Kidney tubule cell (primary cell): ENCODE measurements at regions not wholly inside any gene's neighbourhood (a gene's known extent, or its start where the extent isn't known, plus 50 kb on each side); places are given as distances from the start of the nearest gene placed in this dataset.
"Not testable (repeated sequence)": the region's sequence is repeated elsewhere in the genome, so short reads cannot be mapped to it uniquely, and the experiment has no call there.

ENCODE experiments used
- DNase-seq: peaks from one replicate; pipeline ENCODE4 v3.0.0-alpha.2; 2018; ENCODE audit warnings: low spot score

DNA sequence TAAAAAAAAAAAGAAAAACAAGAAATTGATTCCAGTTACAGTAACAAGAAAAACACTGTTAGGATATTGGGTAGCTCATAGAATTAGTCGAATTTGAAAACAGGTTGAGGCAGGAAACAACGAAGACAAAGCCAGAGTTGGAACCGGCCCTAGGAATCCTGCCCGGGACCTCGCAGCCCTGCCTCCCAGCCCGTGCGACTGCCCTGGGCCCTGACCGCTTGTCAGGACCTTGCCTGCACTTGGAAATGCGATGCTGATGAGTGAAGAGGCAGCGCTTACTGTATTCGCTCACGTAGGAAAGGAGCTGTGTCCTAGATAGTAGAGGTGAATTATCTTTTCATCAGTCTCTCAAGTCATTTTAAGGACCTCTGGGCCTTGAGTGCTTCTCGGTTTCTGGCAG is 611.7 kb upstream of the FAT1 start:
- DNase-seq = no peak

DNA sequence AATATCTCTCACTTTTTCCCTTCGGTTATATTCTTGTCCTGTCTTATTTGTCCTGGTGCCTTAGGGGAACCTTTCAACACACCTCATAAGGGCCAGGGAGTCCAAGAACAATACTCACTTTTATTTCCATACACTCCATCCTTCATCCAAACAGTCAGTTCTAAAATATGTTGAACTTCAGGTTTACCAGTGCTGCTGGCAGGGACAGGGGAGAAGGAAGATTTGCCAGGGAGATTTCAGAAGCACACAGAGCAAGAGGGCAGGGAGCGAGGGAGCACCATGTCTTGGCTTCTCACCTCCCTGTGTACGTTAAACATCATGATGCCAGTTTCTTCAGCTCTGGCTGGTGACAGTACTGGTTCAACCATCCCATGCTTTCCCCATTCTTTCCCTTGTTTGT is 631.1 kb upstream of the FAT1 start:
- no peak for DNase-seq

DNA sequence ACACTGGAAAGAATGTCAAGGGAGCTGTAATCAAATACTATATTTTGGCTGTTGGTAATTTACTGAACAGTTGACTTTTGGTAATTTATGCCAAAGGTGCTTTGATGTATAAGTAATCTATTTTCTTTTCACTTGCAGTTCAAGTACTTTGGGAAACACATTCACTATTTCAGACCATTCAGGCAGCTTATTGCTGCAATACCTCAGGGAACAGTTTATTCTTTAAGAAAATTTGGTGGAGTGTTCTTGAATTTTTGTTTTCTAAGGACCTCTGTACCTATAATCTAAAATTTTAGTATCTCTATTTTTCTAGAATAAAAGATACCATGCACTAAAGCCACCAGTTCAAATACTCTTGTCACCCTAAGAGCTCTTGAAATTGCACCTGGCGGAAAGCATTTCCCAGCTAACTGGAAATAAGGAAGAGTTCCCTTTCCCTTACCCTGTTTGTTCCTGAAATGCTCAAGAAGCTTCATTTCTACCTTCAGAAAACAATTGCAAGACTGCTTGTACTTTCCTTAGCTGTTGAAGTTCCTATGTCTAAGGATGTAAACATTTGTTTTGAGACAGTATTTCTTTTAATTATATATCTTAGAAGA is 633.5 kb upstream of the FAT1 start:
- DNase-seq = no peak

DNA sequence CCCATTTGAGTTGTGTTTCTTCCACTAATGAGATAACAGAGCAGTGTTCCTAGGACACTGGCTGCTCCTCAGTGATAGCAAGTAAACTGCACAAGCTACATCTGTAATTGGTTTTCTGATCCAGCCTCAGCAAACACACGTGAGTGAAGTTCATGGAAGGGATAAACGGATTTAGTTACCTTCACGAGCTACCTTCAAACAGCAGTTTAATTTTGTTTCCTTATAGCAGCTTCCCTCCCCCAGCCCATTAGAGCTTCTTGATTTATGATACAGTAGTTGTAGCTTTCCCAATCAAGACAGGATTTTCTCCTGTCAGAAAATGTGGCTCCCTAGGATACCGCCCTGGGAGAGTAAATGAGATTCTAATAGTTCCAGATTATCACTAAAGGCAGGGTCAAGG is 634.2 kb upstream of the FAT1 start:
- DNase-seq = no peak

DNA sequence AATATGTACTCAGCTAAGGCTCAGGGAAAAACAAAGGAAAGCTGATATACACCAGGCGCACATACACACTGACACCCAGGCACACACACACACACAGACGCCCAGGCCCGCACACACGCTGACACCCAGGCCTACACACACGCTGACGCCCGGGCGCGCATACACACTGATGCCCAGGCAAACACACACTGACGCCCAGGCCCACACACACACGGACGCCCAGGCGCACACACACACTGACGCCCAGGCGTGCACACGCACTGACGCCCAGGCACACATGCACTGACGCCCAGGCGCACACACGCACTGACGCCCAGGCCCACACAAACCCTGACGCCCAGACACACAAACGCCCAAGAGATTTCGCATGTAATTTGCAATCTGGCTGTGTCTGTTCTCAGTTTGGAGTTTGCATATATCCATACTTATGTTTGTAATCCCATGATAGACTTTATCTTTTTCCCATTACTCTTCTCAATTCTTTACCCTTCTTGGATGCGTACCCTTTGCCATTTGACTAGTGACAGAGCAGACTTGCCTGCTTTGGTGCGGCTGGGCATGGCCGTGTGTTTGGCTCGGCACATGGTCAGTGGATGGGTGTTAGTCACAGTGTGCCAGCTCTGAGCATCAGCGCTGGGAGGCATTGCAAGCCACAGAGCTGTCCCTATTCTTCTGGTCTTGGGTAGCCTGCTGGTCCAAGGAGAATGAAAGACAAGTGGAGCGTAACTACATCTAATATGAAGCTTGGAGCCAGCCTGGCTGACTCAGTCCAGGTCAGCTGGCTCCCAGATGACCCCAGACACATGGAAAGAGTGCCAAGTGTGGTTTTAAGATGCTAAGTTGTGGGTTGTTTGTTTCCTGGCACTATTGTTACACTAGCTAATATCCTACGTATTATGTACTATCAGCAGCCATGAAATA is 632.4 kb upstream of the ZFP42 start:
- DNase-seq = peak; percentile 56

DNA sequence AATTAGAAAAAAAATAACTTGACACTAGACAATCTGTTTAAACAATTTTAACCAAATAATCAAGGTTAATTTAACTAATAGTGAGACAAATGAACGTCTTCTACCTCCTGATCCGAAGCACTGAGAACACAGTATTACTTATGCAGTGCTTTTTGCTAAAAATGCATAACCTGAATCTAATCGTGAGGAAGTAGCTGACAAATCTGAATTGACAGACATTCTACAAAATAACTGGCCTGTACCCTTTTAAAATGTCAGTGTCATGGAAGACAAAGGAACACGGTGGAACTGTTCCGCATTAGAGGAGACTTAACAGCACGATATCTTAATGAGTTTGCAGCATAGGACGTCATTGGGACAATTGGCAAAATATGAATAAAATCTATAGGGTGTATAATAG is 631.2 kb upstream of the ZFP42 start:
- DNase-seq = no peak

DNA sequence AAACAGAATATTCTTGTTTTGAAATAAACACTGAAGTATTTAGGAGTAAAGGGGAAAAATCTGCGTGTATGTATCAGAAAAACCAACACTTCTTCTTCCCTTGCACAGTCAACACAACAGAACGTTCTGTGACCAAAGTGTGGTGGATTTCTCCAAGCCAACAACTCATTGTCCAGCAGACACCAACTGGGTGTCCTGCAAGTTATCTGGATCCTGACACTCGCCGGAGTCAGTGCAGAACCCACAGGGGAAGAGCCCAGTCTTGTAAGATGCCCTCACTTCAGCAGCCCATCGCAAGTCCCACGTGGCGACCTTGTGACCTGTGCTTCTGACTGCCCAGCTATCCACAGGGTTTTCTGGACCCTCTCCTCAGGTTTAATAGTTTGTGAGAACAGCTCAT is 630.7 kb upstream of the ZFP42 start:
- no peak for DNase-seq

DNA sequence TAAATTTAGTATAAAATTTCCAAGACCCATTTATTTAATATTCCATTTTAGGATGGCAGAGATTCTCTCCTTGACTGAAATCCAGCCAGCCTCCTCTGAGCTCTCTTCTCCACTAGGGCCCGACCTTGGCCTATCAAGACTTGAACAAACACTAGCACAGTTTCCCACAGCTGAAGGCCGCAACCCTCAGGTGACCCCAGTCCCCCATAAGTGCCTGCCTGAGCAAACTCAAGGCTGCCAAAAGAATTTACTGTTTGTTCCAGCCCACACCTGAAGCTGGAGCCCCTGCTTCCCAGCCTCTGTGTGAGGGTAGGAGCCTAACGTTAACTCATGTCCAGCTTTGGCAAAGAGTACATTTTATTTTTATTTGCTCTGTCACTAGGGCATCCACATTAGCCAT is 629.0 kb upstream of the ZFP42 start:
- DNase-seq = no peak

DNA sequence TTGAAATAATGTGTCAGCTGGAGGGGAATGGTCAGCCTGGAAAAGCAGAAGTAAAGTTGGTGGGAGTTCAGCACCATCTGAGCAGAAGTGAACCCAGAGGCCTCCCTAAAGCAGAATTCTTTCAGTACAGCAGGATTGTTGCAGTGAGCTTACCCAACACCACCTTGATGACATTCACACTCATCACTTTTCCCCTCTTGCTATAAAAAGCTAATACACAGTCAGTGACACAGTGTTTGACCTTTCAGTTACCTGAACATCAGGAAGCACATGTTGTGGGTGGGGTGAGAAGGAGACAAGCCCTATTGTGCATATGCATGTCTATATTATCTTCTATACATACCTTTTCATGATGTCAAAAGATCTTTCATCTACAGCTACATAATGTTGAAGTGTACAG is 624.7 kb upstream of the ZFP42 start:
- no peak for DNase-seq

DNA sequence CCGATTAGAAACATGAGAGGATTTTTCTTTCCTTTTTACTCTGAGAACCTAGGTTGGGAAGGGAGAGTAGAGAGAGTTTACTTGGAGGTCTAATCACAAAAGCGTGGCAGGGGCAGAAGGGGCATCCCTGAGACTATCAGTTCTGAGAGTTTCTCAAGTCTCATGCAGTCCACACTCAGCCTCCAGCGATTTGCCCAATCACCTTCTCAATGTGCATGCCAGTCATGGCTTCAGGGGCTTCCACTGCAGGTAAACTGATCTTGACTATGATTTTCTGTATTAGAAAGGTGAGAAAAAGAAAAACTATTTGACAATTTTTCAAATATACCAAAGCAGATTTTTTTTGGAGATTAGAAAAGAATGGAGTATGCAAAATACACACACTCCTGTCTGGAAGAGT is 617.1 kb upstream of the ZFP42 start:
- no peak for DNase-seq

DNA sequence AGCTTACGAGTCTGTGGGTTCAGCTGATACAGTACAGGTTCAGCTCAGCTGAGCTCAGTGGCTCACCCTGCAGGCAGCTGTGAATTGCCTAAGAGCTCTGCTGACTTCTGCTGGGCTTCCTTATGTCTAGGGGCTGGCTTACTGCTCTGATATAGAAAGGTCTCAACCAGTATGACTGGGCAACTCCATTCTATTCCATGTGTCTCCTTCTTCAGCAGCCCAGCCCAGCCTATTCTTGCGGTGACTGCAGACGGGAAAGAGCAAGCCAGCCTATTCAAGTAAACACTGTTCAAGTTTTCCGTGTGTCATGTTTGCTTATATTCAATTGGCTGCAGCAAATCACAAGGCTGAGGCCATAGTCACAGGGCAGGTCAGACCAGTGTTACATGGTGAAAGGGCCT is 615.4 kb upstream of the ZFP42 start:
- peak; percentile 30 for DNase-seq

DNA sequence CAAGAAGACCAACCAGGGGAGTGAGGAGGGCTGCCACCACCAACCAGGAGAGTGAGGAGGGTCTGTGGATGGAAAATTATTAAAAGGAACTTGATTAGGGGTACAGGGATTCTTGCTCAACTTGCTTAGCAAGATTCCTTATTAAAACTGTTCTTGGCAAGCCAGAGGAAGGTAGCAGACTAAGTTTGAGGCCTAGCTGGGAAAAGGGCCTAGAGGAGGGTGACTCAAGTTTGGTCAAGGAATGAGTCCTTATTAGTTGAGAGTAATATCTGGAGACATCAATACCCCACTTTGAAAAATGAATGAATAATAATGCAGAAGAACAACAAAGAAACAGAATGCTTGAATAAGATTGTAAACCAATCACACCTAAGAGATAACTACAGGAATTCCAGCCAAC is 612.4 kb upstream of the ZFP42 start:
- DNase-seq = no peak

DNA sequence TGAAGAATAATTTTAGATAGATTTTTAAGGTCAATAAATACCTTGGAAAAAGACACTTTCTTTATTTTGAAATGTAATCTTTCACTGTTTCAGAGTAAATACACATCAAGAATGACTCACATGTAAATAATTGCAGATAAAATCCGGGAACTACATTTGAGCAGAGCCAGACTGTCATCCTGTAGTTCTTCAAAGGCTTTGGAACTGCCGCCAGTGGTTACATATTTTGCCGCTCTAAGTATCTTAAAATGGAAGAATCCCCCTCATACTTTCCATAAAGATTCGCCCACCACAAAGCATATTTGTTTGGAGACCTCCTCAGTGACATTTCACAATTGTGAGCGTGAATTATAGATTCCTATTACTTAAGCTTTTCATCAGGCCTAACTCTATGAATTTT is 607.8 kb upstream of the ZFP42 start:
- no peak for DNase-seq

DNA sequence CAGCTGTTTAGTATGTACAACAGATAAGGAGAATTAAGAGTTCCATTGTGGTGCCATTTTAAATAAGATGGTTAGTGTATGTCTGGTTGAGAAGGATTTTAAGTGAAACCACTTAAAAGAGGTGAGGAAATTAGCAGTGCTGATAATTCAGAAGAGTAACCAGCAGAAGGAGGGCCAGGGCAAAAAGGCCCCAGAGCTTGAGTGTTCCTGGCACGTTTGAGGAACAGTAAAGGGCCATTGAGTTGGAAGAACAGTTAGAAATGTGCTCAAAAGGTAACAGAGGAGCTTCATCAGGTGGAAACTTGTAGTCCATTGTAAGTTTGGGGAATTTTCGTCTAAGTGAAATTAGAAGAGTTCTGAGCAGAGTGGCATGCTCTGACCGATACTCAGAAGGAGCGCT is 606.2 kb upstream of the ZFP42 start:
- no peak for DNase-seq

DNA sequence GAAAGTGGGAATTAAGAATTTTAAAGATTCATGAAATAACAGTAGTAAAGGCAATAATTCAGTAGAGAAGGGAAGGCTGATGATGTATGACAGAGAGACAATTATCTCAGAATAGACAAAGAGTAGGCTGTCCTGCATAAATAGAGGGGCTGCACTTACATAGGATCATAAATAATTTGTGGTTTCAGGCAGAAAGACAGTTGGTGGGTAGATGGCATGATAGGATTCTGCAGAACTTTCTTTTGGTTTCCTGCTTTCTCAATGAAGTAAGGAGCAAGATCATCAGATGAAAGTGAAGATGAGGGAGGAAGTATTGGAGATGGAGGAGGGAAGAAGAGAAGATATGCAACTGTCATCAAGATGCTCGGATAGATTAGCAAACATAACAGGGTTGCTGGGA is 604.9 kb upstream of the ZFP42 start:
- DNase-seq = no peak

DNA sequence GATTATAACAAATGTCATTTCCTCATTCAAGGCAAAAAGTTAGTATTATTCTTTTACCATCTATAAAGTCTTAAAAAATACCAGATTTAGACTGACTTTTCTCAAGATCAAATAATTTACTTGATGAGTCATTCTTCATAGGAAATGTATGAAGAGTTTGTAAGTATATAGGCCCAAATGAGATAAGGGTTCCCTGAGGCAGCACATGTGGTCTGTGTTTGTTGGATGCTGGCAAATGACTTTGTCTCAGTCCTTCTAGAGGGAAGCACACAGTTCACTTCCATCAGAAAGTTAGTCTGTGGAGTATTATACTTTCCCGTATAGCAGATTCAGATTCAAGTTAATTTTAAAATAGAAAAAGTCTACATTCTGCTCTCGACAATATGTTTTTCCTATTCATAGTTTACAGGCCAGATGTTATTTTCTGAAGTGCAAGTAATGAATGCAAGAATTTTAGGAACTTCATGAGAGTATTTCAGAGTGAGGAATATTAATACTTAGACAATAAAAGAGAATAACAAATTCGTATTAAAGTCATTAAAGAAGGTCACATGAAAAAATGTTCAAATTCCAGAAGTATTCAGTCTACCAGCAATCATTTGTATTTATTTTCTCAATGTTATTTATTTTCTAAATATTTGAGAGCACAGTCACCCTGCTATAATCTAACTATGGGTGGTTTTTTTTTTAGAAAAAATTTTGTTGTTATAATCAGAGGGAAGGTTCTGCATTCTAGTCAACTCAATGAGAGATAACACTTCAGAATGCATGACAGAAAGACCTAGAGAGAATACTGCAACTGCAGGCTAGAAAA is 601.8 kb upstream of the ZFP42 start:
- DNase-seq = no peak

DNA sequence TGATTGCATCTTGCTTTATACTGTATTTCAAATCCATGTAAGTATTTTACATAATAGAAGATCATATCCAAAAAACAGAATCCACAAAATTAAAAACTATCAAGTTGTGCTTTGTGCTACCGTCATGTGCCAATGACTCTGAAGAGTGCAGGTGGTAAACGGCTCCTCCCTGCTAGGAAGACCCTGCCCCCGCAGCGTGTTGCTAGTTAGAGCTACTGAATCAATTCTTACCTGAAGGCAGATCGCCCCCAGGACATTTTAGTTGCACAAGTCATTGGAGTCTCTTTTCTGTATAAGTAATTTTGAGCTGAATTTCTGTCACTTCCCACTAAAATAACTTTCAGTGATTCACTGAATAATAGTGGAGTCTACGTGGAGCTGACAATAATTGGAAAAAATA is 599.5 kb upstream of the ZFP42 start:
- no peak for DNase-seq

DNA sequence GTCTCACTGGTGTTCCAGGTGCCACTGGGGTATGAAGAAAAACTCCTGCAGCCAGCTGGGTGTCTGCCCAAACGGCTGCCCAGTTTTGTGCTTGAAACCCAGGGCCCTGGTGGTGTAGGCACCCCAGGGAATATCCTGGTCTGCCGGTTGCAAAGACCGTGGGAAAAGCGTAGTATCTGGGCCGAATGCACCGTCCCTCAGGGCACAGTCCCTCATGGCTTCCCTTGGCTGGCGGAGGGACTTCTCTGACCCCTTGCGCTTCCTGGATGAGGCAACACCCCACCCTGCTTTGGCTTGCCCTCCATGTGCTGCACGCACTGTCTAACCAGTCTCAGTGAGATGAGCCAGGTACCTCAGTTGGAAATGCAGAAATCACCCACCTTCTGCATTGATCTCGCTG is 587.1 kb upstream of the ZFP42 start:
- not testable (repeated sequence) for DNase-seq

DNA sequence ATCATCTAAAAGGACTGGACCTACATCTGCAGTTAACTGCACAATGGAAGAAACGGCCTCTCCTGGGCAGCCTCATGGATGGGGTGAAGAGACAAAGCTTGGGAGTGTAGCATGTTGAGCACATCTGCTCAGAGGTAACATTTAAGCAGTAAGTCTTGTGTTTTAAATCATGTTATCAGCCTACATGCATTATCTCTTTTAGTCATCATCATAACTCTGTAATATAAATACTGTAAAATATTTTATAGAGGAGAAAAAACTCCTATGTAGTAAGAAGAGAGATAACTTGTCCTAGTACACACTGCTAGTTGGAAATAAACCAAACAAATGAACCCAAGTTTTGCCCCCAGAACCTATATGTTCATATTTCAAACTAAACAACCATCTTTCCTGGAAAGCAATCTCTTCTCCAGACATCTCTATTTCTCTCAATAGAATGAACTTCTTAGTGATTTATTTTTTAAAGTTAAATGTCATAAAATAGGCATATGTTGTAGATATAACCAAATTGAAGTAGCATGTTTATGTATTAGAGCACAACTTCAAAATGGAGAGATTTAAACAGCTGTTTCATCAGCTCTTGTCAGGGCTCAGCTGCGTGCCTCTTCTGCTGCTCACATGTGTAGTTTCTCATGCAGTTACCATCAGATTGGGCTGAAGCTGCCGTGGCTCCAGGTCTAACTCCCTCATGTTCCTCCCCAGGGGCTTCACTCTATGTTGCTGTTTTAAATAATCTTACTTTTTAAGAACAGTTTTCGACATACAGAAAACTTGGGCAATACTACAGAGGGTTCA is 581.8 kb upstream of the ZFP42 start:
- no peak for DNase-seq

DNA sequence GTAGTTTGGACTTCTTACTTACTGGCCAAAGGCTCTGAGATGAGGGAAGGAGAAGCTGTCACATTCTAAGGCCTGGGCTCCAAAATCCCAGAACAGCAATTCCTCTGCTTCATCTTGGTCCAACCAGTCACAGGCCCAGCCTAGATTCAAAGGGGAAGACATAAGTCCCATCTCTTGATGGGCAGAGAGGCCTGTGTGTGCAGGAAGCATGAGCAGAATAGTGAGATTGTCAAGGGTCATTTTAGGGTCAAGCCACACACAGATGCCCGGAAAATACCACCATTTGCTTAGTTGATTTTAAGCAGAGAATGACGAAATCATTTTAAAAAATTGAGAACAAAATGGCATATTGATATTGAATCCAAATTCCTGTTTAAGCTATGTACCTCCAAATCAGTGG is 580.9 kb upstream of the ZFP42 start:
- DNase-seq = no peak

DNA sequence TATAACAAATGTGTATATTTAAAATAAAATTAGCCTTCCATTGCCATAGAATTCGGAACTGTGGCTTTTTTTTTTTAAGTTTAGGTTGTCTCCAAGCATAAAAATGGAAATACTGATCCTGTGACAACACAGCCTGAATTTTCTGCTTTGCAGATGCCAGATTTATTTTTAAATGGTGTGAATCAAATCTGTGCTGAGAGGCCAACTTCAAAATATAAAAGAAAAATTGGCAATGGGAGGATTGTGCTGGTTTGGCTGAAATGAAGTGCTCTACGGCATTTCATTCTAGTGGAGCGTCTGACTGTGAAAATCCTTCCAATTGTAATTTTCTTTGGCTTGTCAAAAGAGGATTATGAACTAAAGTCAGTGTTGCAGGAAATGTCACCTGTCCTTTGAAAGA is 580.3 kb upstream of the ZFP42 start:
- DNase-seq = no peak

DNA sequence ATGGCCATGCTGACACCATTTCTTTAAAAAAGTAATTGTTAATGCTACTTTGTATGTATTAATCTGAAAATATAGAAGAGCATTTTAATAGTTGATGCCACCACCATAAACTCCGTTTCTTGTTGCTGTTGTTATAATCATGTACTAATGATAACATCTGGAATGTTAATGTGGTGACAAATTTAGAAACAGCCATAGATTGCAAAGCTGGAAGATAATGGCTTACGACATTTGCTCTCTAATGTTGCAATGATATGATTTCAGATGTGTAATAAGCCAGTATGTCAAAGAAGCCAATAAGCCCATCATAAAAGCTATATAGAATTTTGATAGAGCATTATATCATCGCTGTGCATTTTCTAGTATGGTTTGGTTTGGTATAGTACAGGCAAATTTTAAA is 579.4 kb upstream of the ZFP42 start:
- DNase-seq = no peak
